RKO (cell line): ENCODE measurements at regions not wholly inside any gene's neighbourhood (a gene's known extent, or its start where the extent isn't known, plus 50 kb on each side); places are given as distances from the start of the nearest gene placed in this dataset.

Experiments used
- DNase-seq: peaks from one replicate; pipeline ENCODE4 v3.0.0-alpha.2; 2016; ENCODE audit warnings: low spot score

DNA sequence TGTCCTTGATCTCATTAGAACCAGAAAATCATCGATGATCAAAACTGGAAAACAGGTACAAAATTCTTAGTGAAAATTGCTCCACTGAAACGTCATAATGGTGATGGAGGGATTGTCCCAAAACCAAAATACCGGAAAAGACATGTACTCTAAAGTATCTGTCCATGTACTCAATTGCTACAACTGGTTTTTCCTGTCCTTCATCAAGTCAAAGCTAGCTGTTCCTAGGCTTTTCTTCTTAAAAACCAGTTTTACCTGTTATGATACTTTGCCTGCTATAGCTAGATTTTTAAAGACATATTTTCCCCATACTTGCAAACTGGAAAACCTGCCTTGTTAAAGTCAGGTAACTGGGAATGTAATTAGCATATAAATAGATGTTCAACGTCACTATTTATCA is 50.5 kb upstream of the LRRC1 start:
- no peak for DNase-seq

- no peak for DNase-seq
These were observed 53.6 kb upstream of the LRRC1 start for GRCh38 chr6:53741034-53741823.

DNA sequence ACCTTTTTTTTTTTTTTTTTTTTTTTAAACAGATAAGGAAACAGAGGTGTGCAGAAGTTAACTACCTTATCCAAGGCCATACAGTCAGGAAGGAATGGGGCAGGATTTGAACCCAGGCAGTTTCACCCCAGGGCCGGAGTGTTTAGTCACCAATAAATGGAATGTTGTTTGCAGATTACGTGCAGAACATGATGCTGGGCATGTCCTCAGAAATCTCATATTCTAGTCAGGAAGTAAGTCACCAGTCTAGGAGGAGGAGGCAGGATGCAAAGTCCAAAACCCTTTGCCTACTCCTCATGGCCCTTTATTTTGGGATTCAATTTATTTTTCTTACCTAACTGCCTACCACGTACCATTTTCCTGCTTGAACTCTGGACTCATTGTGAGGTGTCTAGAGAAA is 57.1 kb upstream of the LRRC1 start:
- no peak for DNase-seq

DNA sequence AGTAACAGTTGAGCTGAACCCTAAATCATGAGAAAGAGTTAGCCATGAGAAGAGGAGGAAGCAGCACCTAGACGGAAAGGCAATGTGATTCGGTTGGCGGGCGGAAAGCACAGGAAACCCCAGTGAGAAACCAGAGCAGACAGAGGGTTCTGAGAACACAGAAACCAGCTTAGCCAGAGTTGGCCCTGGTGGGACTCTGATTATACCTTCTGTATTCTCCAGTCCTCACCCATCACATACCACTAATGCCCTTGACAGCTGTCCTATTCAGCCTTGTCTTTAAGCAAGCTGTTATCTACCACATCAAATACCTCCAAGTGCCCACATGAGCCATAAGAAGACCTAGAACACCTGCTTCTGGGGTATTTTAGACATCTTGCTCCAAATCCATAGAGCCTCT is 58.9 kb upstream of the LRRC1 start:
- DNase-seq, result no peak

GRCh38 chr6:53734473-53735299 is 60.1 kb upstream of the LRRC1 start:
- DNase-seq, result peak; percentile 92

- DNase-seq, result no peak
These were observed 62.8 kb upstream of the LRRC1 start for GRCh38 chr6:53731866-53732636.

DNA sequence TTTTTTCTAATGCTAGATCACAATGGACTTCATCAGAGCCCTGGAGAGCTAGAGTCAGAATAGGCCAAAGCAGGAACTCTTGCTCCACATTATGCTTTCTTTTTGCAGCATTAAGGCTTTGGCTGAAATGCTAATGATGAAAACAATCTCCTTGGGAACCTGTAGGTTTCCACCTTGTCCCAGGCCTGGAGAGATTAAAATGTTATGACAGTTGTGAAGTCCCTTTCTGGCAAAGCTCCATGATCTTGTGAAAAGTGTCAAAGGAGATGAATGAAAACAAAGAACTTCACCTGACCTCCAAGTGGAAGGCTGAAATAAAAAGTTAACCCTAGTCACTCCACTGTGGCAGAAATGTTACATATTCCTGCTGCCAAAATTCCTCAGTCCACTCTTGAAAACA is 64.0 kb upstream of the LRRC1 start:
- no peak for DNase-seq

DNA sequence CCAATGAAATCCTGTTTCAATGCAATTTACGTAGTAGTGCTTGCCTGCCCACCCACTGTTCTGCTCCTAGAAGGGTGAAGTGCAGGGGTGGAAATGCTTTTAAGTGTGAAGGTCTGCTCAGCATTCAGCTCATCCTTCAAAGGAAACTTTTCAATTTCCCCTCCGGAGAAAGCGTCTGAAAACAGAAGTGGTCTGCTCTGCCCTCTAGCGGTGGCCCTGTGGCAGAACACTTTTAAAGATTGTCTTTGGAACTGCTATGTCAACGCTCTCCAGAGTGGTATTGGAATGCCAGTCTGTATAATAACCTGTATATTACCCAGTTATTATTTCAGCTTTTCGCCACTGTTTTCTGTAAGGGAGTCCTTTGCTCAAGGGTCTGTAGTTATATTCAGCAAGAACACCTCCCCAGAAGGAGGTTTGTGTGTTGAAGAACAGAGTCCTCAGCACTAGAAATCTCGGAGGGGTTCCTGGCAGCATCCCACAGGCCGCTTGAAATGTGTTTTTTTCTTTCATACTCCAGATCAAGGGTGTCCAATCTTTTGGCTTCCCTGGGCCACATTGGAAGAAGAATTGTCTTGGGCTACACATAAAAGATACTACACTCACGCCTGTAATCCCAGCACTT is 63.1 kb upstream of the KLHL31 start:
- DNase-seq, result peak; percentile 72

DNA sequence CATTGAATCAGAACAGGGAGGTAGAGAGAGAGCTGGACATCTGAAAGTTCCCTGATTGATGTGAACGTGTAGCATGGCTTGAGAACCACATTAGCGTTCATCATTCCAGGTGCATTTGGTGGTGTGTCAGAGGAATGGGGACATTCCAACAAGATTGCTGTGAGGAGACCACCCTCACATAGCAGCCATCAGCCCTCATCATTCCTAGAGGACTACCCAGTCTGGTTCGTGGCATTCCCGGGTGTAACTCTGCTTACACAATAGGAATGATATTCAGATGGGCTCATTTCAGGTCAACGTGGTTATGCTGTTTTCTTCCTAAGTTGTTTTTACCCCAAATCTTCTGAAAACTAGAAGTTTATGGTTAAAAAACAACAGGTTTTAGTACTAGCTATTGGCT is 62.2 kb upstream of the KLHL31 start:
- DNase-seq, result no peak

GRCh38 chr6:53725791-53726575 is 60.4 kb upstream of the KLHL31 start:
- peak; percentile 72 for DNase-seq

- no peak for DNase-seq
These were observed 58.9 kb upstream of the KLHL31 start for GRCh38 chr6:53724501-53724900.

GRCh38 chr6:53723331-53723730 is 57.8 kb upstream of the KLHL31 start:
- no peak for DNase-seq

DNA sequence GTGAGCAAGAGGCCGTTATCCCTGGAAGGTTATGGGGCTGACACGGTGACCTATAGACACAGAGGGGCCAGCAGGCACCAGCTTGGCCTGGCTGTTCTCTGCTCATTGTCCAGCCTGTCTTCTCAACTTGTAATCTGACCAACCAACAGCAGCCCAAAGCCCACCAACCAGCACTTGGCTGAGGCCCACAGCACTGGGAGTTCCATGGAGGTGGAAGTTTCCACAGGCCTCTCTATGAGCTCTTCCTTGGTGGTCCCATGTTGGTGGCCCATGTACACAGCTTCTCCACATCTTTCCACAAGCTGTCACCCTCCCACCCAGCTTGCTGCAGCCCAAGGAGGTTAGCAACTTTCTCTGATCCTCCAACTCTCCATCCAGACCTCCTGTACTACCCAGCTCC is 56.2 kb upstream of the KLHL31 start:
- no peak for DNase-seq

DNA sequence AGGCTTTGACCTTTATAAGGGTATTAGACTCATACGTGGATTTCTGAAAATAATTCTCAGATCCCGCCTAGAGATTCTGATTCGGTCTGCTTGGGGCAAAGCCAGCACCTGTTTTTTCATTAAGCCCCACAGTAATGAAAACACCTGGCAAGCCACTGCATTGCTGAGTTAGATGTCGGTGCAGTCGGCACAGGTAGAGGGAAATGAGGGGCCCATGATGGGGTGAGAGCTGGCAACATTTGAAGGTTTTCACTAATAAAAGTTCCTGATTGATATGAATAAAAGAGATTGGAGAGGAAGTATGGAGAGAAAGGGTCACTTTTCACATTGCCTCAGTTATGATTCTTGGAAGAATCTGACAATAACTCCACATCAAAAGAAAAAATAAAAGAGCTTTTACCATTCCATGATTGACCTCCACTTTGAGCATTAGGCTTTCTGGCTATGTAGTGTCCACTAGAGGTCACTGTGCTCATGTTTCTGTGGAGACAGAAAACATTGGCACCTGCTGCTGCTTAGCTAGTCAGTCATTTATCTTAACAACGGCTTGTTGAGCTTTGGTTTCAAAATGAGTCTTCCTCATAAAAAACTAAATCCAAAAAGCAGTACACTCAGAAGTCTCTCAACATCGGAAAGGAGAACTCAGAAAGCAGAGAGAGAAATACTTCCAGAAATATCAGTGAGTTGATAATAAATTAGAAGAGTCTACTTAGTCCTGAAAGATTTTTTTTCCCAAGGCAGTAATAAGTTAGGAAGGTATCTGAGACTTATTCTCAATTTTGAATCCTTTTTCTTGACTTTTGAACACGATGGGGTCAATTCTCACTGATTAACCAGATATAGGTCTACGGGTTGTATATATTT is 53.3 kb upstream of the KLHL31 start:
- peak; percentile 88 for DNase-seq

DNA sequence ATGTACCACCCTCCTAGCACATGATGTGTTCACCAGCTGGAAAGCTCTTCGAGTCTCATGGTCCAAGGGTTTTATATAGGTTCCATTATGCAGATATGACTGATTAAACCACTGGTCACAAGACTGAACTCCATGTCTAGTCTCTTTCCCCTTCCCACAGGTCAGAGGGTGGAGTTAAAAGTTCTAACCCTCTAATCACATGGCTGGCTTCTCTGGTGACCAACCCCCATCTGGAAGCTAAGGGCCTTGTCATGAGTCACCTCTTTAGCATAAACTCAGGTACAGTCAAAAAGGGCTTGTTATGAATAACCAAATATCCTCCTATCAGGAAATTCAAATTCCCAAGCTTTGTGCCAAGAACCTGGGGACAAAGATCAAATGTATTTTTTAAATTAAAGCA is 52.0 kb upstream of the KLHL31 start:
- no peak for DNase-seq

DNA sequence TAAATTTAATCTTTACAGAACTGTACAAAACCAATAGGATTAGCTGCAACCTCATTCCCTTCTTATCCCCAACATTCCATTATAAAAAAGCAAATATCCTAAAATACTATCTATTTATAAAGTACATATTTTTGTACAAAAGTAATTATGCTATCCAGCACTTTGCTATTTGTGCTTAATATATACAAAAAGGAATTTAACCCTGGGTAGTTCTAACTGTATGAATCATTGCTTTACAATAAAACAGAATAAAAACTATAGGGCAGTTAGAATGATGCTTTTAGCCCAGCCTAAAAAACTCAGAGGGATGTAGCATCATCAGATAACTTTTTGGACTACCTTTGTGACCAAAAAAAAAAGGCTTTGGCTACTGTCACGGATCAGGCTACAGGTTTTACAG is 49.9 kb upstream of the KLHL31 start:
- DNase-seq, result no peak
